Tibial artery (tissue), 4 donors: ENCODE measurements at regions not wholly inside any gene's neighbourhood (a gene's known extent, or its start where the extent isn't known, plus 50 kb on each side); places are given as distances from the start of the nearest gene placed in this dataset.

ENCODE experiments used
- DNase-seq, 2 donors: peaks; one replicate each; pipeline ENCODE4 v3.0.0-alpha.2; 2019
- H3K27ac ChIP-seq, 2 donors: fragments of 200-600 bp; sonication (generic) in 1 of 2; 1 replicate in 1 of 2; 2 replicates in 1 of 2; pipeline ENCODE4 v1.5.1; 2018 to 2019; ENCODE audit warnings: mild to moderate bottlenecking in 1 of 2
- H3K27me3 ChIP-seq, 2 donors: fragments of 200-600 bp; sonication (generic) in 1 of 2; one replicate each; pipeline versions ENCODE4 v1.5.1 to v1.6.0; 2016 to 2019
- H3K36me3 ChIP-seq, 3 donors: fragments of 200-600 bp; sonication (generic) in 2 of 3; one replicate each; pipeline ENCODE4 v1.5.1; 2016 to 2019; ENCODE audit warnings: mild to moderate bottlenecking in 2 of 3
- H3K4me1 ChIP-seq, 4 donors: fragments of 200-600 bp; sonication (generic) in 2 of 4; 1 replicate in 3 of 4; 2 replicates in 1 of 4; pipeline ENCODE4 v1.5.1; 2016 to 2019
- H3K4me3 ChIP-seq, 2 donors: fragments of 200-600 bp; sonication (generic) in 1 of 2; 1 replicate in 1 of 2; 2 replicates in 1 of 2; pipeline ENCODE4 v1.5.1; 2018 to 2019; ENCODE audit warnings: mild to moderate bottlenecking in 2 of 2
- H3K9me3 ChIP-seq, 3 donors: fragments of 200-600 bp; sonication (generic) in 1 of 3; one replicate each; pipeline ENCODE4 v1.5.1; 2016 to 2019
- CTCF ChIP-seq, 2 experiments: fragments of 200-600 bp in 1 of 2; fragments of 450-650 bp in 1 of 2; IDR thresholded peaks; one replicate each; pipeline ENCODE4 v1.5.1; 2017 to 2019; ENCODE audit warnings: antibody characterized with exemption in 2 of 2, mild to moderate bottlenecking in 1 of 2, moderate library complexity in 1 of 2
- intact Hi-C: fragments of 100-400 bp; cut with DNase I; formaldehyde crosslinking; loops from one replicate; pipeline ENCODE4 v1.15.0; 2023; ENCODE audit warnings: low total_unique reads

GRCh38 chr1:73564294-73564693 lies 633.7 kb downstream of the LRRIQ3 start:
- H3K4me3 ChIP-seq: no peak overlapping the region
- H3K36me3 ChIP-seq: no peaks in the 10 kb centered on the region
- TF ChIP-seq CTCF (IDR thresholded peaks at IDR 0.05): no peak
- no peak for DNase-seq
- no peak overlapping the region for H3K27ac ChIP-seq
- H3K9me3 ChIP-seq: no peaks in the 10 kb centered on the region
- H3K4me1 ChIP-seq: no peaks in the 10 kb centered on the region
- intact Hi-C loops: no loop called here
- H3K27me3 ChIP-seq: no peaks in the 10 kb centered on the region

- no peak for TF ChIP-seq CTCF (IDR thresholded peaks at IDR 0.05)
- intact Hi-C loops: no loop called here
- H3K36me3 ChIP-seq: no peaks in the 10 kb centered on the region
These were observed 641.7 kb downstream of the LRRIQ3 start for GRCh38 chr1:73556270-73556669.

GRCh38 chr1:73537400-73537799 lies 660.6 kb downstream of the LRRIQ3 start:
- Histone ChIP-seq H3K9me3 (no peaks in the 10 kb centered on the region), H3K4me1 (no peaks in the 10 kb centered on the region), H3K27me3 (no peaks in the 10 kb centered on the region), H3K4me3 (no peak overlapping the region), H3K36me3 (no peaks in the 10 kb centered on the region), H3K27ac (no peak overlapping the region)
- intact Hi-C loops: no loop called here
- TF ChIP-seq CTCF (IDR thresholded peaks at IDR 0.05): no peak
- DNase-seq: no peak

More at GRCh38 chr1:73556270-73556669, 641.7 kb downstream of the LRRIQ3 start:
- Histone ChIP-seq H3K4me3 (no peak overlapping the region), H3K27me3 (no peaks in the 10 kb centered on the region), H3K4me1 (no peaks in the 10 kb centered on the region), H3K9me3 (peaks cover 0 to 7% (median 0%) of the 10 kb centered on the region in 3 donors), H3K27ac (no peak overlapping the region)
- DNase-seq: no peak

GRCh38 chr1:73517603-73518191 lies 680.3 kb downstream of the LRRIQ3 start:
- no peaks in the 10 kb centered on the region for H3K36me3 ChIP-seq
- no peaks in the 10 kb centered on the region for H3K4me1 ChIP-seq
- H3K27me3 ChIP-seq: no peaks in the 10 kb centered on the region
- no peak overlapping the region for H3K4me3 ChIP-seq
- no peak for TF ChIP-seq CTCF (IDR thresholded peaks at IDR 0.05)
- H3K9me3 ChIP-seq: no peaks in the 10 kb centered on the region
- H3K27ac ChIP-seq: no peak overlapping the region
- intact Hi-C loops: no loop called here
- DNase-seq: no peak

- Histone ChIP-seq H3K27me3 (no peaks in the 10 kb centered on the region), H3K9me3 (no peaks in the 10 kb centered on the region), H3K4me3 (no peak overlapping the region), H3K27ac (no peak overlapping the region), H3K36me3 (no peaks in the 10 kb centered on the region), H3K4me1 (no peaks in the 10 kb centered on the region)
- intact Hi-C loops: no loop called here
- DNase-seq: no peak
- no peak for TF ChIP-seq CTCF (IDR thresholded peaks at IDR 0.05)
These were observed 681.5 kb downstream of the LRRIQ3 start for GRCh38 chr1:73516451-73516850.

- intact Hi-C loops: no loop called here
- Histone ChIP-seq H3K4me3 (no peak overlapping the region), H3K27ac (no peak overlapping the region), H3K27me3 (no peaks in the 10 kb centered on the region), H3K36me3 (no peaks in the 10 kb centered on the region), H3K4me1 (no peaks in the 10 kb centered on the region), H3K9me3 (no peaks in the 10 kb centered on the region)
- TF ChIP-seq CTCF (IDR thresholded peaks at IDR 0.05): no peak
- DNase-seq: no peak
These were observed 686.9 kb downstream of the LRRIQ3 start for GRCh38 chr1:73511038-73511437.
